NCI-H2081 (cell line): ENCODE measurements at regions not wholly inside any gene's neighbourhood (a gene's known extent, or its start where the extent isn't known, plus 50 kb on each side); places are given as distances from the start of the nearest gene placed in this dataset.

ENCODE experiments used
- DNase-seq, 2 experiments: peaks; one replicate each; lab custom pipeline; 2025; lab: John Stamatoyannopoulos, UW

DNA sequence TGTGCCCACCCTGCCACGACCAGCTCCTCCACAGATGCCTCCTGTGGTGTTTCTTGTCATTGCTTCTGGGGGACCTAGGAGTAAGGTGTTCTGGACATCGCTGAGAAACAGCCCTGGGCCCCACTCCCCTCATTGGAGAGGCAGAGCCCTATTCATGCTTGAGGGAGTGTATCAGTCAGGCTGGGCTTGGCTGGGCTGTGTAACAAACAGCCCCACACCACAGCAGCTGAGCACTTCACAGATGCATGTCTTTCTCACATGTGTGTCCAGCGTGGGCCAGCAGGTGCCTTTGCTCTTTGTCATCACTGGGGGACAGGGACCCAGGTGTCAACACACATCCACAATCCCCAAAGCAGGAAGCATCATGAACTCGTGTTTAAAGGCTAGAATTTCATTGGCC, 65.1 kb upstream of the FBRSL1 start:
- DNase-seq = no peak

DNA sequence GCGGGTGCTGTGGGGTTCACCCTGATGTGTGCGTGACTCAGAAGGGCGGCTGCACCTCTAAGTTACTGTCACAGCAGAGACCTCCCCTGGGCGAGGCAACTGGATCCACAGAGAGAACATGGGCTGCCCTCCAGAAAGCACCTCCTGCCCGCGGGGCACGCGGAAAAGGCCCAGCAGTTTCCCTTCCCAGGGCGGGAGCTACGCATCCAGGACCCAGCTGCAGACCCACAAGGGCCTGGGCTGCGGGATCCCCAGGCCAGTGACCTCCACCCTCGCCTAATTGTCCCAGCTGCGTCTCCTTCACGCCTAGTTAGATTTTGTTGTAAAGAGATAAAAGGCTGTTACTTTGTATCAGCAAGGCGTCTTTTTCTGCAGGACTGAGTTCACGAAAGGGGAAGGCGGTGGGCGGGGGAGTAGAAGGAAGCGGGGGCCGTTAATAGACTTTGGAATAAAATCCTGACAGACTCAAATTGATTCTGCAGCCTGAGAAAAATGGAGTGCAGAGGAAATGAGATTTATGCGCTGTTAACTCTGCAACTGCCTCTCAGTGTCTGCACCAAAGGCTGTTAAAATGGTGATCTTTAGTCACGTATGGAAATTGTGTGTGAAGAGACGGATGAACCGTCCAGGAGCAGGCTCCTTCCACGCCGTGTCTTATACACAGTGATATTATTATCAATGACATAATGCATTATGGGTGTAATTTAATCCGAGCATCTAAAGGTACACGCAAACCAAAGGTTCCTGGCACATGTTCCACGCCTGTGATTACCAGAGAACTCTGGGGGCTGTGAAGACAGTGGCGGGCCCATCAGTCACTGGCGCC, 65.9 kb upstream of the FBRSL1 start:
- DNase-seq = no peak

DNA sequence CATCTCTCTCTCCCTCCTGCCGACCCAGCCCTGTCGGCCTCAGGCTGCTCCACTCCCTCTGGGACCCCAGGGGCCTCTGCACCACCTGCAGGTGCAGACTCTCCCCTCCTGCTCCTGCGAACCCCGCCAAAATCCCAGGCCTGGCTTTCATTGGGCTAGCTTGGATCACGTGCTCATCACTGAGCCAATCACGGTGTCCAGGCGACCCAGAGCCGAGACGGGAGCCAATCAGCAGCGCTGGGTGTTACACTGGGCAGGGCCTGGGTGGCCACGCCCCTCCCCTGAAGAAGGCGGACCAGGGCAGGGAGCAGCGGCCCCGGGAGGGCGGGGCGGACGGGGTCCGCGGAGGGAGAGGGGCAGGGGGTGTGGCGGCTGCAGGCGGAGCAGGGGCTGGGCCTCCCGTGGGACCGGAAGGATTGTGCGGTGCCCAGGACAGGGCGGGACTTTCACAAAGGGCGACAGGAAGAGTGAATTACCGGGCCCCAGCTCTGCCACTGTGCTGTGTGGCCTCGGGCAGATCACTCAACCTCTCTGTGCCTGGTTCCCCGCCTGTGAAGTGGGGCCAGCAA, 66.6 kb upstream of the FBRSL1 start:
- DNase-seq = no peak

DNA sequence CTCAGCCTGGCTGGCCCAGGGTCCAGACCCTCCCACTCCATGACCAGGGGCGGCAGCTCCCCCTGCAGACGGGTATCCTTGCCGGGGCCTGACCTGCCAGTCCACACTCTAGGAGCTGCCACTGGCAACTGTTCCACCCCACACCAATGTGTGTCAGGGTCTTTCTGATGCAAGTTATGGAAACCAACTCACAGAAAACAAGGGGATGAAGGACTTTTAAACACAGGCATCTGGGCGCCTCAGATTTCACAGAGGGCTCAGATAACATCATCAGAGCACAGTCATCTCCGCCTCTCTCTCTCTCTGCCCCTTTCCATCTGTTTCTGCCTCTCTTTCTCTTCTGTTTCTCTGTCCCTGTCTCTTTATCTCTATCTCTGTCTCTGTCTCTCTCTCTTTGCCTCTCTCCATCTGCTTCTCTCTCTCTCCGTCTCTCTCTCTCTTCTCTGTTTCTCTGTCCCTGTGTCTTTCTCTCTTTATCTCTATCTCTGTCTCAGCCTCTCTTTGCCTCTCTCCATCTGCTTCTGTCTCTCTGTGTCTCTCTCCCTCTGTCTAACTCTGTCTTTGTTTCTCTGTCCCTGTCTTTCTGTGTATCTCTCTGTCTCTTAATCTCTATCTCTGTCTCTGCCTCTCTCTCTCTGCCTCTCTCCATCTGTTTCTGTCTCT, 67.4 kb upstream of the FBRSL1 start:
- no peak for DNase-seq

DNA sequence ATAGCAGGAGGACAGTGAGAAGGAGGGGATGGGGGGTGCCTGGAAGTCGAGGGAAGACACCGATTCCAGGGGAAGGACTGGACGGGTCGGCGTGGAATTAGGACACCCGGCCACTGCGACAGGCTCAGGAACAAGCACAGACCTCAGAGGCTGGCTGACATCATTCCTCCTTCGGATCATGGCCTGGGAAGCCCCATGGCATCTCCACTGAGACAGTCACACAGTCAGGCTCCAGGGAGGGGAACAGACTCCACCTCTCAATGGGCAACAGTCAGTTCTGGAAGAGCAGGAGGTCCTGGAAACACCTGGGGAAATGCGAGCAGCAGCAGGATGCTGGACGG, 67.9 kb upstream of the FBRSL1 start:
- no peak for DNase-seq

DNA sequence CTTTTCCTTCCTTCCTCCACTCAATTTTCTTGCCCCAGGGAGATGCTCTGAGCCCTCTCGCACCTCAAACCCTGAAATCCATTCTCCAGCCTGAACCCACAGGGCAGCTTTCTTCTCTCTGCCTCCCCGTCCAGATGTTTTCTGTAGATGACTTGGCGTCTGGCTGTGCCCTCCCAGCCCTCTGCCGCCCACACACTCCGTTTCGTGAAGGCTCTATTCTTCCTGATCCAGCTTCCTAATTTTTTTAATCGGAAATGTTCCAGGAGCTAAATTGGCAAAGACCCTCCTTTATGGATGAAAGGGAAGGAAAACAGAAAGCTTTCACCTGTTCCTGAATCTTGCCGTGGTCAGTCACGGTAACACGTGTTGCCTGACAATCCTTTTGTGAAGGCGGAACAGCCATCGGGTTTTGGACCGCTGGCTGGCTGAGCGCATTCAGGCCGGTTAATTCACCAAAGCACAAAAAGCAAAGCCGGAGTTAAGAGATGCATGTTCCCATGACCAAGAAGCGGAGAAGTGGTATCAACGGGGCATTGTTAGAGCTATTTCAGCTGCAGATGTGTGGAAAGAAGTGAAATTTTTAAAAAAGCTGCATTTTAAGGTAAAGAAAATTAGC, 70.2 kb upstream of the FBRSL1 start:
- DNase-seq = no peak

DNA sequence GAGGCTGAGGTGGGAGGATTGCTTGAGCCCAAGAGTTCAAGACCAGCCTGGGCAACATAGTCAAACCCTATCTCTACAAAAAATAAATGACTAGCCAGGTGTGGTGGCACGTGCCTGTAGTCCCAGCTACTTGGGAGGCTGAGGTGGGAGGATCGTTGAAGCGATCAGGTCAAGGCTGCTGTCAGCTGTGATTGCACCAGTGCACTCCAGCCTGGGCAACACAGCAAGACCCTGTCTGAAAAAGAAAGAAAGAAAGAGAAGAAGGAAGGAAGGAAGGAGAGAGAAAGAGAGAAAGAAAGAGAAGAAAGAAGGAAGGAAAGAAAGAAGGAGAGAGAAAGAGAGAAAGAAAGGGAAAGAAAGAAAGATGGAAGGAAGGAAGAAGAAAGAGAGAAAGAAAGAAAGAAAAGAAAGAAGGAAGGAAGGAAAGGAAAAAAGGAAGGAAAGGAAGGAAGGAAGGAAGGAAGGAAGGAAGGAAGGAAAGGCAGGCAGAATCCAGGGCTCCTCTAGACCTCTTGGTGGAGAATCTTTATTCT, 71.5 kb upstream of the FBRSL1 start:
- DNase-seq = no peak

DNA sequence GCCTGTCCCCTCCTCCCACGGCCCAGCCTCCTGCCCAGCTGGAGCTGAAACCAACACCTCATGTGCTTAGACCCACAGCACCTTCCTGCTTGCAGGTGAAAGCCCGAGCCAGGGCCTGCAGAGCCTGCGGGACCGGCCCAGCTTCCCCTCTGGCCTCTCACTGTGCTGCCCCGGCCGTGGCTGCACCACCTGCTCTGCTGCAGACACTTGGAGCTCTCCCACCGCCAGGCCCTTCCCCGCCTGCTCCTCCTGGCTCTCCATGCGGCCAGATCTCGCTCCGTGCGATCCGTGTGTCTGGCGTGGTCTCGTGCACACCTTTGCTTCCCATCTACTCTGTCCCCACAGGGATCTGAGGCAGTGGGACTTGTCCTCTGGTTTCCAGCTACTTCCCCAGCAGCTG, 72.2 kb upstream of the FBRSL1 start:
- no peak for DNase-seq

DNA sequence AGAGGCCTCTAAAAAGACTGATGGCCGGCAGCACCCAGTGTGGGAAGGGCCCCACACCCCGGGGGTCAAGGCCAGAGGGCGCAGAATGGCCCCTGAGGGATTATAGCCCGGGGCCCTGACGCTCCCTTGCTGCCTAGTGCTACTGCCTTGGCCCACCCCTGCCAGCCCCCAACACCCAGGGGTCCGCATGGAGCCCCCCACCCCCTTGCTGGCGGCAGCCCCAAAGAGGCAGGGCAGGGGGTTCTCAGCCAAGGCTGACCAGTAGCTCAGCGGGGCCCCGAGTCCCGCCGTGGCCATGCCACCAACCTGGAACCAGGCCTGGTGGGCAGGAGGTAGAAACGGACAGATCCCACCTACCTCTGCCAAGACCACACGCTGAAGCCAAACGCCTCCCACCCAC, 73.1 kb upstream of the FBRSL1 start:
- DNase-seq = no peak

DNA sequence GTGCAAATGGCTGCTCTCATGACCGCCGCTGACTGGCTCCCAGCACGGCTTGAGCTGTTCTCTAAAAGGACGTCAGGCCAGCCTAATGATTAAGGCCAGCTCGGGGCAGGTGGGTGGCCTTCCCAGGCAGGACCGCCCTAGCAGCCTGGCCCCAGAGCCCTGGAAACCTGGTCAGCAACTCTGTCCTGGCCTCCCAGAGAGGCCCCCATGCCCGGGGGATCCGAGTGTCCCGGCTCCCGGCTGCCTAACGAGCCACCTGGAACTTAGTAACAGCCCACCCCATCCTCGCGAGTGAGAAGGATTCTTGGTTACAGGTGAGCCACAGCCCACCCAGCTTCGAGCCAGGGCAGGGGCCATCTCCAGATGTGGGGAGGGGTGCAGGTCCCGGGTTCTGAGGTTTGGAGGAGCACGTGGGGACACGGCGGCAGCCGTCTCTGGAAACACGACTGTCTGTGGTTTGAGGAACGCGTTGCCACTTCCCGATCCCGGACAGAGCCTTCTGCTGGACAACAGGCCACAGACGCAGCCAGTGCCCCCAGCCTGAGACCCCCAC, 73.8 kb upstream of the FBRSL1 start:
- no peak for DNase-seq

DNA sequence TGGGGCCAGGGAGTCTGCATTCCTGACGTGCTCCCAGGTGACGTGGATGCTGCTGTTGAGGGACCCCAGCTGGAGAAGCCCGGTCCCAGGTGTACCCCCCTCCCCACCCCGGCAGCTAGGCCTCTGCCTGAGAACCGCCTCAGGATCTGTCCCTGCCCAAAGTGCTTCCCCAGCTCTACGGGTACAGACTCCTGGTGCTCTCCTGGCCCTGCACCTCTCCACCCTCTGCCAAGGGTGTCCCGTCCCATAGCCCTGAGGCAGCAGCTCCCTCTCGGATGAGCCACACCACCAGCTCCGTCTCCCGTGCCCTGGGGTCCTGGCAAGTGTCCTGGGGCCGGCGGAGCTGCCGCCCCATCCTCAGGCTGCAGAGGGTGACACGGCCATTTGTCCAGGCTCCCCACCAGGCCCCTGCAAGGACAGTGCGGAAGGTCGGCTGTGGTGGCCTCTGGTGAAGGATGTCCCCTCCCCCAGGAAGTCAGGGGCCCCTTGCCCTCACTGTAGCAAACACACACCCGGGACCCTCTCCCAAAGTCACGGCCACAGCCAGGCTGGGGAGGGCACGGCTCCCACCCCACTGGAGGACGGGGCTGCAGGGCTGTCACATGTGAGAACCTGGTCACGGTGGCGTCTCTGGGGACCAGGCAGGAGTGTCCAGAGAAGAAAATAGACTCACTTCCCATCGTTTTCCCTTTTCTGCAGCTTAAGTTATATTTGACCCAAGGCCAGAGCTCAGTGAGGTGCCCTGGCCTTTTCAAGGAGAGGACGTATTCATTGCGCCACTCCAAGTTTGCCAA, 74.4 kb upstream of the FBRSL1 start:
- DNase-seq = no peak

DNA sequence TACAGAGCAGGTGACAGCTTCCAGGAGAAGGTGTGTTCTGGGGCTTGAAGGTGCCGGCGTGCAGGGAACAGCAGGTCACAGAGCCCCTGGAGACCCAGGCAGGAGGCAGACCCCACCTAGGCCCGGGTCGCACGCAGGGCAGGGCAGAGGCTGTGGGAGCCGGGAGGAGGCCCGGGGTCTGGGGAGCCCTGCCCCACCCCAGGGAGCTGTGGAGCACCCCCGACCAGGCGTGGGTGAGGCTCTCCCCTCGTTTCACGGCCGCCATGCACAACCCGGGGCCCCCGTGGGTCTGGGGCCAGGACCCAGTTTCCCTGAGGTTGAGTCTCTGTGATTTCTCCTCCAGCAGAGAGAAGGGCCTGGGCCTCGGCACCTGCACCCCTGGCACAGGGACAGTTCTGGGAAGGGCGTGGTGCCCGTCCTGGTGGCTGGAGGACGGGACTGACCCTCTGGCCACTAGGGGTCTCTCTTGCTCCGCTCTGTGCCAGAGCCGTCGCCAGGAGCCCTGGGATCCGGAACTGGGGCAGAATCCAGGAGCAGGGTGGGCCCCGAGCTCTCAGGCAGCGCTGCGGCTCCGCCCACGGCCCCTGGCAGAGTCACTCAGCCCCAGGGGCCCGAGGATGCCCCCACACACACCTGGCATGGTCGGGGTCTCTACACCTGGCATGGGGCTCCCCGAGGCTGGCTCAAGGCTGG, 75.2 kb upstream of the FBRSL1 start:
- peak; percentile 76 to 85 for DNase-seq

DNA sequence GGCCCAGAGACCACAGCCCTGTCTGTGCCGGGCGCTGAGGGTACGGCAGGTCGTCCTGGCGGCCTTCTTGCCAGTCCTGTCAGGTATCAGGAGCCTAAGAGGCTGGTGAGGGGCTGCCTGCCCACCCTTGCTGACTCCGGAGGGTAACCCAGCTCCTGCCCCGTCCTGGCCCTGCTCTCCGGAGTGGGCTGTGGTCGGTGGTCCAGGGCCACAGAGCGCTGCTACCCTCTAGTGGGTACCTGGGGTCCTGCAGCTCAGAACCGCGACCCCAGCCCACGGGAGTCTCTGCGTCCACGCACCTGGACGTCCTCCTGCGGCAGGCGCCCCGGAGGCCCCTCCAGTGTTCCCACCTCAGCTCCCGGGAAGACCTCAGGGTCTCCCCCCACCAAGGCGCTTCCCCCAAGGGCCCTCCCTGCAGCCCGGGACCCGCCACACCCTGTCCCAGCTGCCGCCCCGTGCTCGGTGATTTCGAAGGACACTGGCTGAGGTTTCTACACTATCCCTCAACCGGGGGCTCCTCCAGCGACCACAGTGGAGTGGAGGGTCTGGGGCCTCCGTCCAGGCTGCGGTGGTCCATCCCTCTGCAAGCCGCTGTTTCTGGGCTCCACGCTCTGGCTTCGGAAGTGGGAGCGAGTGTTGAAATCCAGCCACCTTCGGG, 75.9 kb upstream of the FBRSL1 start:
- DNase-seq = no peak

DNA sequence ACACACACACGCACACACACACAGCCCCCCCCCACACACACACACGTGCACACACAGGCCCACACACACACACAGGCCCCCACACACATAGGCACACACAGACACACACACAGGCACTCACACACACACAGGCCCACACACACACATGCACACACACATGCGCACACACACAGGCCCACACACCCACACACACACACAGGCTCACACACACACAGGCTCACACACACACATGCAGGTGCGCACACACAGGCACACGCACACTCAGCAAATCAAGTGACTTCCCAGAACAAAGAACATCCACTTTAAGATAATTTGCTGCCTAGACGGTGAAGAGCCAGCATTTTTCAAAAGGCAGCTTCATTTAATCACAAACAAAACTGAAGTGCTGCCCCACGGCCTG, 78.5 kb upstream of the FBRSL1 start:
- DNase-seq = no peak

DNA sequence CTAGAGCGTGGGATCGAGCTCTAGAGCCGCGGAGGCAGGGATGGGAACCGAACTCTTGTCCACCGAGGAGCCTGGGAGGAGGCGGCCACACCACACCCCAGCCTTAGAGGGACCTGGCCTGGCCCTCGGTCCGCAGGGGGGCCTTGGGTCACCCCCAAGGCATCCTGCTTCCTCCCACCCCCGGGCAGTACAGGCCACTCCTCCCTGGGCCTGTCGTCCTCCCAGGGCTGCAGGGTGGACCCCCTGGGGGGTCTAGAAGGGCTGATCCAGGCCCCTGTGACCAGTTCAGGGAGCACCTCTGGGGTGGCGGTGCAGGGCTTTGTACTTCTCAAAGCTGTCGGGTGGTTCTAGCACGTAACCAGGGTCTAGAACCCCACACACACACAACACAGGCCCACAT, 79.1 kb upstream of the FBRSL1 start:
- no peak for DNase-seq

DNA sequence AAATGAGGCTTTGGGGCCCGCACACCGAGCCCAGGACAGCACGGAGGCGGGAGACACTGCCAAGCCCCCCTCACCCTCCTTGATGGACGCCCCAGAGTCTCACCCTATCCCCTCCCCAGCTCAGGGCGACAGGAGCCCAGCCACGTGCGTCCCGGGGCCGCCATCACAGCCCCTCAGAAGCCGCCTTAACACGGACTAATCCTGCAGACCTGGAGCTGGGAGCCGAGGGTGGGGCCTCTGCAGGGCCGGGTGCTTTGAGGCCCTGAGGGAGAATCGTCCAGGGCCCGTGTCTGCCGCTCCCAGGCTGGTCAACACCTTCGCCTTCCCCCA, 79.7 kb upstream of the FBRSL1 start:
- DNase-seq = no peak

DNA sequence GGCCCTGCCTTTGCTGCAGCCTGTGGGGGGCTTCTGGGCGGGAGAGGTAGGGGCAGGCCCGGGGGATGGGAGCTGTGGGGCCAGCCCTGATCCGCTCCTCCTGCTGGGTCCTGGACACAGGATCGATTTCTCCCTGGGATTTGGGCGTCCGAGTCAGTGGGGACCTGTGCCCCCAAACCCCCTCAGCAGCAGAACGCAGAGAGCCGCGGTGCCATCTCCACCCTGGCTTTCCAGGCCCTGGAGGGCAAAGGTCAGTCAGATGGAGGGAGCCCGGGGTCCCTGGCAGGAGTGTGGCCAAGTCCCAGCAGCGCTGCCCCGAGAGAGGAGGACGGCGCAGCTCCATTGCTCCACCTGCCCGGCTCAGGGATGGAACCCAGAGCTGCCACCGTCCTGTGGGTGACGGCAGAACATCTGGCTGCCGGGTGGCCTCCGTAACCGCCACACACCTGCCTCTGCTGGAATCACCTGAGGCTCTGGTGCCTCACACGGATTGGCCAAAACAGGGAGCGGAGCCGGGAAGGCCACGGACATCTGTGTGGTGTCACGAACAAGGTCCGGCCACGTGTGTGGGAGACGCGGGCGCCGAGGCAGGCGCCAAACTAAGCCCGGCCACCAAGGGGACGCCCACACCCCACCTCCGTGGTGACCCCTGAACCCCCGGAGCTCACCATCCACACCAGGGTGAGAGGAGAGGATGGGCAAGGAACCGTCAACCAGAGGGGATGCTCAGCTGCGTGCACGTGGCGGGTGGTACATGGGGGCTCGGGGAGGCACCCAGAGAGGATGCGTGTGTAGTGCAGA, 80.3 kb upstream of the FBRSL1 start:
- DNase-seq = no peak

DNA sequence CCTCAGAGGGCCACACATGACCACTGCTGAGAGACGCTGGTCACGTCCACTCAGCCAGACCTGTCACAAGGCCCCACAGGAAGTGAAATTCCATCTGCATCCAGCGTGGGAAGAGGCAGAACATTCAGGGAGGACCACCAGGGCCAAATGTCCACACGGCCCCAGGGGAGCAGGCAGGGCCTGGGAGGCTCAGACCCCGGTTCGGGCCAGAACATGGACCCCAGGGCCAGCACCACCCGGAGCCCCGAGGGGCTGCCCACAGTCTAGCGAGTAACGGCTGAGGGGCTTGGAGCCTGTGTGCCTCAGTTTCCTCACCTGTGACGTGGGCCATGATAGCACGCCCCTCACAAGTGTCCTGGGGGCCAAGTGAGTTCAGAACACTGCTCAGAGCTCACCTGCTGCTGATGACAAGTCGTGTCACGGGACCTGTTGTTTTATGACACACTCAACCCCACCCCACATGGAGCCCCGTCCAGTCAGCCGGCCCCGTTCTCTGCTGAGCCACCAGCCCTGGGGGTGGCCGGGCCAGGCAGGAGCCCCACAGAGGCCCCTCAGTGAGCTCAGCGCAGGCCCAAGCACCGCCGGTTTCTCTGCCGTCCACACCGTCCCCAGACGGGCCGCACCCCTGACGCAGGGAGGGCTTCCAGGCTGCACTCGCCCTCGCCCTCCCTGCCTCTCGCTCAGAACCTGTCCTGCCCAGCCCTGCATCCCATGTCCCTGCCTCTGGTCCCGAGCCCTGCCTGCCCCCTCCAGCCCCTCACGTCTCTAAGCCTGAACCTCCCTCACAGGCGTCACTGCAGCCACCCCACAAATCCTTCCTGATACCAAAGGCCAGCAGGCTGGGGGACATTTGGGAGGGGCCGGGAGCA, 79.5 kb upstream of the GALNT9 start:
- no peak for DNase-seq

DNA sequence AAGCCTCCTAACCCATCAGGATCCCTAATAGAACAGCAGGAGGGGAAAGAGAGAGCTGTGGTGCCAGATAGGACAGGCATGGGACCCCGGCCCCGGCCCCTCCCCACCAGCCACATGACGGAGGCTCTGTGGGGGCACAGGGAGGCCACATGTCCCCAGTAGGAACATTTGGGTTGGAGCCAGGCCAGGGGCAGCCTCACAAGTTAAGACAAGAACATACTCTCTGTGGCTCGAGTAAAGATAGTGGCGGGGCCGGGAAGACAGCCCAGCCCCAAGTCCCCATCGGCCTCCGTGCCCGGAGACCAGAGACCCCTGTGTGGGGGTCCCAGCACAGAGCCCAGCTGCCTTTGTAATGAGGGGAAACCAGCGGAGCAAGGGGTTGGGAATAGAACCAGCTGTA, 78.6 kb upstream of the GALNT9 start:
- no peak for DNase-seq
